ENCODE measurements at regions not wholly inside any gene's neighbourhood (a gene's known extent, or its start where the extent isn't known, plus 50 kb on each side); places are given as distances from the start of the nearest gene placed in this dataset.

GRCh38 chr6:82040405-82041221 lies 206.9 kb downstream of the IBTK start (continued):
- TF ChIP-seq POLR2A (IDR thresholded peaks at IDR 0.05; ENCODE audit: control extremely low read depth in 1 of 2, low read depth in 2 of 2, low read length in 2 of 2), result no peak
- TF ChIP-seq SUZ12 (IDR thresholded peaks at IDR 0.05; ENCODE audit: low read length), result no peak

Data from H1 (cell line).